HG03280 (cell line): ENCODE measurements at regions not wholly inside any gene's neighbourhood (a gene's known extent, or its start where the extent isn't known, plus 50 kb on each side); places are given as distances from the start of the nearest gene placed in this dataset.

ENCODE experiments used
- ATAC-seq: cut with Tn5 transposase; IDR thresholded peaks from one replicate; pipeline ENCODE4 v1.9.1; 2021; ENCODE audit warnings: mild to moderate bottlenecking, moderate library complexity; ENCODE audit not compliant: unreplicated experiment

- ATAC-seq = no peak
These were observed 345.1 kb downstream of the GLRX3 start for GRCh38 chr10:130481076-130481930.

DNA sequence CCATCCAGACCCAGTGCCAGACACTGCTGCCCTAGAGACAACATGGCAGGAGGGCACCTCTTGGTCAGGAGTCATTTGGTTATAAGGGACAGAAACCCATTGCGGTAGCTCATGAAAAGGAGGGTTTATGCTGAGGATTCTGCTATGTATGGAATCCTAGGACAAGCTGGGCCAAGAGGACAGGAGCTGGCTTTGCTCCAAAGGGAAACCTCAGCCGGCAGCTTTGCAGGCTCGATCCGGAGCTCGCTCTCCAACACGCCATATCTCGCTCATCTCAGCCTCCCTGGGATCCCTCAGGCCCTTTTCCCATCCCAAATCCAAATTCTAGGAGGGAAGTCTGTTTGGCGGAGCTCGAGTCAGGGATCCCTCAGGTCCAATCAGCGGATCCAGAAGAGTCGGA lies 345.7 kb downstream of the GLRX3 start:
- no peak for ATAC-seq

DNA sequence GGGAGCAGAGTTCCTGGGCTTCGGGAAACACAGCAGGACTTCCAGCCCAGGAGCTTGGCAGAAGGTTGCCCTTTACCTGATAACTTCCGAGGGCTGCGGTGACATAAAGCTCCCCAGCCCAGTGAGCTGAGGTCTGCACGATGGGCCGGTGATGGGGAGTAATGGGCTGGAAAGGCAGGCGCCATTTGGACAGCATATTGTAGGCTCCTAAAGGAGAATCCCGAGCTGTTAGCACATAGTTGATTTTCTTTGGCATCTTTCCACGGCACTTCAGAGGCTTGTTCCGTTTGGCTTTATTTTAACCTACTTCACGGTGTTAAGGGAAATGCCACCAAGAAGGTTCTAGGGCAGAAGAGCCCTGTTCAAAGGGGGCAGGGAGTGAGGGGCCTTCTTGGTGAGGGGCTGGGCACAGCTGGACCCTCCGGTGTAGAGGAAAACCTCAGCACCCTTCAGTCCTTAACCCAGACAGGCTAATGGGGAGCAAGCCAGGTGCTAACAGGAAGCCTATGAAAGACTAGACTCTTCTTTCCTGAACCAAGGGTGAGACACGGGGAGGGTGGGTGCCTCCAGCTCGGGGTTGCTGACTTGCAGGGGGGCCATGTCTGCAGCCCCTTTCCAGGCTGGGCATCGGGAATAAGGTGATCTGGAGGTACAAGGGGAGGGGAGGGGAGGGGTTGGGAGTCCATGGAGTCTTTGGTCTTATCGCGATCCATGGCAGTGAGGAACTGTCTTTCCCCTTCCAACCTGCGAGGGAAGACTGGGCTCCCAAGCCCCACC lies 347.7 kb downstream of the GLRX3 start:
- no peak for ATAC-seq

DNA sequence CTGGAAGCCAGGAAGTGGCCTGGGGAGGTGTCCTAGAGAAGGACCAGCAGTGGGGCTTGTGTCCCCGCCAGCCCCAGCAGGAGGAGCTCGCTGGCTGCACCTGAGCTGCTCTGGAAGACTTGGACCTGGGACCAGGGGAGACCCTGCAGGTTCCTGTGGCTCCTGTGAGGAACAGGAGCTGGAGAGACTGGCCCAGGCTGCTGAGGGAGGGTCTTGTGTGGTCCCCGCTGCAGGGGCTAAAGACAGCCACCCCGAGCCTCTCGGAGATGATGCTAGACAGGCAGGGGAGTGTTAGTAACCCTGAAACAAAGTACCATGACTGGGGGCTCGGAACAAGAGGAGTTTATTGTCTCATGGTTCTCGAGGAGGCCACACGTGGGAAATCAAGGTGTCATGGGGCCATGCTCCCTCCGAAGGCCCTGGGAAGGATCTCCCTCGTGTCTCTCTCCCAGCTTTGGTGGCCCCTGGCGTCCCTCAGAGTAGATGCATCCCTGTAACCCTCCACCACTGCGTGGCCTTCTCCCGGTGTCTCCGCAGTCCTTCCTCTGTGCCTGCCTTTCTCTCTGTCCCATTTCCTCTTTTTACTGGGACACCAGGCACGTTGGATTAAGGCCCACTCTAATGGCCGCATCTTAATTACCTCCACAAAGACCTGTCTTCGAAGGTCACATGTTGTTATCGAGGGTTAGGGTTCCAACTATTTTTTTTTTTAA lies 348.4 kb downstream of the GLRX3 start:
- no peak for ATAC-seq

- no peak for ATAC-seq
These were observed 349.2 kb downstream of the GLRX3 start for GRCh38 chr10:130485236-130485957.

- ATAC-seq = no peak
These were observed 350.0 kb downstream of the GLRX3 start for GRCh38 chr10:130485958-130486895.

DNA sequence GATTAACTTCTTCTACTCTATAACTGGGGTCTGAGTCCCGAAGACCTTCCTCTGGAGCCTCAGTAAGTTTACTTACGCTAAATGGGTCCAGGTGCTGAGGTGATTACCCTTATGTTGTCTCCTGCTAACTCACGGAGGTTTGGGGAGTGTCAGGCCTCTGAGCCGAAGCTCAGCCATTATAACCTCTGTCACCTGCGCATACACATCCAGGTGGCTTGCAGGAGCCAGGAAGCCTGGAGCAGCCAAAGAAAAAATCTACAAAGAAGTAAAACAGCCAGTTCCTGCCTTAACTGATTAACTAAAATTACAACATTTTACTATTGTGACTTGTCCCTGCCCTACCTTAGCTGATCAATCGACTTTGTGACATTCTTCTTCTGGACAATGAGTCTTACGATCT lies 350.7 kb downstream of the GLRX3 start:
- no peak for ATAC-seq

DNA sequence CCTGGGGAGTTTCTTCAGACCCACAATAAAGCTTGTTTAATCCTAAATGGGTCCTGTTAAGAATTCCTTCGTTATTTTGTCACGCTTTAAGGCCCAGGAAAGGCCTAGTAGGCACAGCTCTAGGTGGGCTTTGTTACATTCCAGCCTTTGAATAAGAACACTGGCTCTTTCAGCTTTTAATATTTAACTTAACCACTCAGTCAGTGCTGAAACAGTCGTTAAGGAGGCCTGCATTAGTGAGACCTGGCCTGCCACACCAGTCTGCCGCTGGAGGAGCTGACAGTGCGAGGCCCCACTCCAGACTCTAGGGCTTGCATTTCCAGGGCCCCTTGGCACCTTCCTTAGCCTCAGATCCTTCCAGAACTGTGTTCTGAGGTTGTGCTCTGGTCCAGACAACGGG lies 351.4 kb downstream of the GLRX3 start:
- ATAC-seq = no peak

DNA sequence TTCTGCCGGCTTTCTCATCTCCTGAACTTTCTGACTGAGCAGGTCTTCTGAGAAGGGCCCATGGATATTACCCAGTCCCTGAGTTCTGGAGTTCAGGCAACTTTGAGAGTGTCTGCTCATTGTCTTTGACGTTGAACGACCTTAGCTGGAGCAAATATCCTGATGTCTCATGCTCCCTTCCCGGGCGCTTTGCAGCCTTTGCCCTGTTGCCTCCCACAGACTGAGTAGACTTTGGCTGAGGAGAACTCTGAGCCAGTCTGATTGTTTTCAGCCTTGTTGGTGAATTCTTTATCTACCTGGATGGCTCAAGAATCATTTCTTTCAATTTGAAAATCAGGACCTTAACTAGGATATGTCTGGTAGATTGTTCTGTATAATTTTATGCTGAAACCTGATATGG lies 353.7 kb downstream of the GLRX3 start:
- no peak for ATAC-seq

DNA sequence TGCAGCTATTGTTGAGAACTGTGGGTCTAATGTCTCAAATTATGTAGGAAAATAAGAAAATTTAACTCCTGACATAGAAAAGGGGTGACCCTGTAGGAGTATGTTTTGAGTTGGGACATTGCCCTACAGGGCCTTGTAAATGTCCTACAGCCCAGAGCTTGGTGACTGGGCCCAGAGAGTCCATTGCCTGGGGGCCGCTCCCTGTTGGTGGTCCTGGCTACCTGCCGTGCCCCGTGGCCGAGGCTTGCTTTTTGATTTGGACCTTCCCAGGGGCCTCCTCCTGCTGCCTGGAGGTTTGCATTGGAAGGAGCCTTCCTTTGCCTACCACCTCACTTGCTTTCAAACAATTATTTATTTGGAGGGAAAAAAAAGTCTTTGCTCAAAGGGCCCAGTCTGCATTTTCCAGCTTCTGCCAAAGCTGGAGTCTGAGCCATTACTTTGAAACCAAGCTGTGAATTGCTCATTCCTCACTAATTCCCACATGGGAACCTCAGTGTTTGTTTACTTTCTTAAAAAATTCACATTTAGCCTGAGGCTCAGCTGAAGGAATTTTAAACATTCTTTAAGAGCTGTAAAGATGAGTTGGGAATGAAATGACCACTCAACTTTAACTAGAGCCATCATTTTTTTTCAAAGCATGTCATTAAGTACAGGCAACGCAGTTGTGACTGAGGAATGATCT lies 355.0 kb downstream of the GLRX3 start:
- no peak for ATAC-seq

GRCh38 chr10:130491693-130492050 lies 355.5 kb downstream of the GLRX3 start:
- ATAC-seq = no peak

DNA sequence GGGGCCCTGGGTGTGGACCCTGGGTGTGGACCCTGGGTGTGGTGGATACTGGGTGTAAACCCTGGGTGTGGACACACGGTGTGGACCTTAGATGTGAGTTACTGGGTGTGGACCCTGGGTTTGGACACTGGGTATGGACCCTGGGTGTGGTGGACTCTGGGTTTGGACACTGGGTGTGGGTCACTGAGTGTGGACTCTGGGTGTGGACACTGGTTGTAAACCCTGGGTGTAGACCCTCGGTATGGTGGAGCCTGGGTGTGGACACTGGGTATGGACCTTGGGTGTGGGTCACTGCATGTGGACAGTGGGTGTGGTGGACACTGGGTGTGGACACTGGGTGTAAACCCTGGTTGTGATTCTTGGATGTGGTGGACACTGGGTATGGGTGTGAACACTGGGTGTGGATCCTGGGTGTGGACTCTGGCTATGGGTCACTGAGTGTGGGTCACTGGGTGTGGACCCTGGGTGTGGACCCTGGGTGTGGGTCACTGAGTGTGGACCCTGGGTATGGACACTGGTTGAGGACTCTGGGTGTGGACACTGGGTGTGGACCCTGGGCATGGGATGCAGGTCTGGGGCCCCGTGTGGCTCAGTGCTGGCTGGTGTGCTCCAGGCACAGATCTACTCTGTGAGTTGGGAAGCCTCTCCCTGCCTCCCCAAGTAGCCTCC lies 356.2 kb downstream of the GLRX3 start:
- no peak for ATAC-seq

DNA sequence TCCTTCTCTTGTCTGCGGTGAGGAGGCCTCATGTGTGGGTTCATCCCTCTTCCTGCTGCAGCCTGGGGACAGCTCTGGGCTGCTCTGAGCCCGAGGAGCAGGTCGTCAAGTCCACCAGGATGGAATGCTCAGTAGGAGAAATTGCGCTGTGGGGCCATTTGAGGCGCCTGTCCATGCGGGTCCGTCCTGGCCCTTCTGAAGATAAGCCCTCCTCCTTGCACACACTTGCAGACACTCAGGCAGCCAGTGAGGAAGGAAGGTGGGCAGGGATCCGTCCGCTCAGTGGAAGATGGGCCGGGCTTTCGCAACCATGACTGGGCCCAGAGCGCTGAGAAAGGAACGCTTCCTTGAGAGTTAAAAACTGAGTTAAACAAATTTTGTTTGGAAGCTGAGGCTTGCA lies 356.8 kb downstream of the GLRX3 start:
- no peak for ATAC-seq

- ATAC-seq = no peak
These were observed 357.4 kb downstream of the GLRX3 start for GRCh38 chr10:130493446-130494145.

DNA sequence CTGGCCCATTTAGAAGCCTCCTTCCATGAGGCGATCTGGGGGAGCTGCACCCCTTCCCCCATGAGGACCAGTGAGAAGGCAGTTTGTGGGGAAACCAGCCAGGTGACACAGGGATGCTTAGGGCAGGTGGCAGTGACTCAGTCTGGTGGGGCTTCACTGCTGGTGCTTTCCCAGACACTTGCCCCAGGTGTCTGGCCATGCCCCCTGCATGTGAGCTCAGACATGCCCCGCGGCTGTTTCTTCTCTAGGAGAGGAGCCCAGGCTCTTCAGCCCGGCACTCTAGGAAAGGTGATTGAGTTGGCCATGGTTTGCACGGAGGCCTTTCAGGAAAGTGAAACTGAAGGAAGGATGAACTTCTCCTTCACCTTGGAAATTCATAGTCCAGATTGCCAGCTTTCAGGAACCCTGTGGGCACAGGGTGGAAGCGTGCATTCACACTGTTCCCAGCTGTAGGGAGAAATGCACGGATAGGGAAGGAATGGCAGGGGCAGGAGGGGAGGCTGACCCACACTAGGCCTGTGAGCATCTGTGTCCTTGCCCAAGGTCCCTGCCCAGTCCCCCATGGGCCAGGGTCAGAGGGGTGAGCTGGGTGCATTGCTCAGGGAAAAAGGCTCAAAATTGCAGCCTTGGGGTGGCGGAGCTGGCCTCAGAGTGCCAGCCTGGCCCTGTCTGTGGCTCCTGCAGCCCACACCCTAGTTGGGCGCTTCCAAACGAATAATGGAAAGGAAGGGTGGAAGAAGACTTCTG lies 359.1 kb downstream of the GLRX3 start:
- no peak for ATAC-seq

DNA sequence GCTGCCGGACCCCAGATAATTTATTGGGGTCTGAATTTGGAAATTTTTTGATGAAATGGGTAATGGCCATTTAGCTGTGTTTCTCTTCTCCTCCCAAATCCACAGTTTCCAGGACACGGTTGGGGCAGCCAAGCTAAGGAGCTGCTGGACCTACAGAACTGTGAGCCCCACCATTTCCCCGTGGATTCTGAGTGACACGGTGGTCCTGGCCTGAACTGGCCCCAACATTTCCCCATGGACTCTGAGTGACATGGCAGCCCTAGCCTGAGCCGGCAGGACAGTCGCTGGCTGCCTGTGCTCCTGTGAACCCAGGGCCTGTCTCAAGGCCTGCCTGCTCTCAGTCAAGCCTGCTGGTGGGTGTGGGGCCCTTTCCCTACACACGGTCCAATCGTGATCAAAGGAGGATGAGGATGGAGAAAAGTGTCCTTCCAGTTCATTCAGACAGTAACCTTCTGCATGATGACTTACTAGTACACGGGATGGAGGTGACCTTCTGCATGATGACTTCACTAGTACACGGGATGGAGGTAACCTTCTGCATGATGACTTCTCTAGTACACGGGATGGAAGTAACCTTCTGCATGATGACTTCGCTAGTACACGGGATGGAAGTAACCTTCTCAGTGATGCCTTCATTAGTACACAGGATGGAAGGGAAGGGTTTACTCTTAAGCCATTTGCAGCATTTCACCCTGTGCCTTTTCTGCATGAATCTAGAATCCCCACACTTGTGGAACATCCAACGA lies 359.9 kb downstream of the GLRX3 start:
- ATAC-seq = no peak
